Neural cell (in vitro differentiated cells): ENCODE measurements at regions not wholly inside any gene's neighbourhood (a gene's known extent, or its start where the extent isn't known, plus 50 kb on each side); places are given as distances from the start of the nearest gene placed in this dataset.

Experiments used
- H2AFZ ChIP-seq: fragments of 200-600, 300-800 bp; sonication (generic), shearing (Covaris generic); 2 replicates; pipeline ENCODE4 v1.6.0; 2014; ENCODE audit warnings: low read depth, mild to moderate bottlenecking, antibody characterized with exemption, low read length, moderate library complexity
- H3F3A ChIP-seq: fragments of 200-600 bp; shearing (Covaris generic); 2 replicates; pipeline ENCODE4 v1.6.1; 2016; ENCODE audit warnings: mild to moderate bottlenecking, moderate library complexity, mixed read lengths, antibody characterized with exemption, low read length; ENCODE audit not compliant: insufficient read depth, poor library complexity, severe bottlenecking
- H3K27ac ChIP-seq: fragments of 200-600, 300-800 bp; sonication (generic), shearing (Covaris generic); 2 replicates; pipeline ENCODE4 v1.5.1; 2014; ENCODE audit warnings: mild to moderate bottlenecking, low read length, moderate library complexity
- H3K27me3 ChIP-seq: fragments of 300-800, 200-600 bp; sonication (generic), shearing (Covaris generic); 2 replicates; pipeline ENCODE4 v1.6.0; 2014; ENCODE audit warnings: mild to moderate bottlenecking, low read depth, low read length, moderate library complexity; ENCODE audit not compliant: insufficient read depth
- H3K36me3 ChIP-seq: fragments of 300-800, 200-600 bp; sonication (generic), shearing (Covaris generic); 2 replicates; pipeline ENCODE4 v1.5.1; 2014; ENCODE audit warnings: mild to moderate bottlenecking, antibody characterized with exemption, low read length, moderate library complexity; ENCODE audit not compliant: insufficient read depth
- H3K4me2 ChIP-seq: fragments of 300-800, 200-600 bp; sonication (generic), shearing (Covaris generic); 2 replicates; pipeline ENCODE4 v1.6.0; 2014; ENCODE audit warnings: mild to moderate bottlenecking, low read length
- H3K4me3 ChIP-seq: fragments of 300-800, 200-600 bp; sonication (generic), shearing (Covaris generic); 2 replicates; pipeline ENCODE4 v1.5.1; 2014; ENCODE audit warnings: mild to moderate bottlenecking, low read length, moderate library complexity
- H3K79me2 ChIP-seq: fragments of 200-600 bp; shearing (Covaris generic); replicated peaks from 2 replicates; pipeline ENCODE4 v1.6.0; 2014; ENCODE audit warnings: mild to moderate bottlenecking, low read length, moderate library complexity; ENCODE audit not compliant: insufficient read depth
- H3K9ac ChIP-seq: fragments of 300-800, 200-600 bp; sonication (generic), shearing (Covaris generic); 2 replicates; pipeline ENCODE4 v1.6.1; 2016; ENCODE audit warnings: mild to moderate bottlenecking, low read length, mixed read lengths
- H3K9me2 ChIP-seq: fragments of 200-600 bp; shearing (Covaris generic); 2 replicates; pipeline ENCODE4 v1.6.1; 2016; ENCODE audit warnings: mild to moderate bottlenecking, low read length, mixed read lengths; ENCODE audit not compliant: insufficient read depth
- H3K9me3 ChIP-seq: fragments of 200-600, 300-800 bp; sonication (generic), shearing (Covaris generic); 2 replicates; pipeline ENCODE4 v1.6.1; 2016; ENCODE audit warnings: mild to moderate bottlenecking, mixed run types, low read length, moderate library complexity, mixed read lengths
- H4K20me1 ChIP-seq: fragments of 200-600 bp; shearing (Covaris generic); 2 replicates; pipeline ENCODE4 v1.6.1; 2016; ENCODE audit warnings: mild to moderate bottlenecking, mixed run types; ENCODE audit not compliant: insufficient read depth
- CTCF ChIP-seq: fragments of 450-650 bp; IDR thresholded peaks from 2 replicates; pipeline ENCODE4 v1.5.1; 2014; ENCODE audit warnings: antibody characterized with exemption, mild to moderate bottlenecking, moderate library complexity; ENCODE audit not compliant: poor library complexity, severe bottlenecking
- EP300 ChIP-seq: fragments of 450-650 bp; conservative IDR thresholded peaks from 2 replicates; pipeline ENCODE4 v1.6.1; 2014; ENCODE audit warnings: antibody characterized with exemption, mild to moderate bottlenecking, moderate library complexity; ENCODE audit not compliant: poor library complexity, severe bottlenecking
- EZH2 ChIP-seq: fragments of 200-600, 300-800 bp; shearing (Covaris generic), sonication (generic); IDR thresholded peaks from 2 replicates; pipeline ENCODE4 v1.6.1; 2014; ENCODE audit warnings: antibody characterized with exemption, low read length, borderline replicate concordance, mild to moderate bottlenecking; ENCODE audit not compliant: insufficient read depth, poor library complexity, severe bottlenecking
- MXI1 ChIP-seq: fragments of 450-650 bp; conservative IDR thresholded peaks from 2 replicates; pipeline ENCODE4 v1.6.1; 2014; ENCODE audit warnings: antibody characterized with exemption, mild to moderate bottlenecking; ENCODE audit not compliant: poor library complexity, severe bottlenecking
- POLR2AphosphoS5 ChIP-seq: IDR thresholded peaks from 2 replicates; pipeline ENCODE4 v1.6.1; 2012
- RAD21 ChIP-seq: fragments of 450-650 bp; conservative IDR thresholded peaks from 2 replicates; pipeline ENCODE4 v1.6.1; 2014; ENCODE audit warnings: antibody characterized with exemption, mild to moderate bottlenecking, moderate library complexity
- REST ChIP-seq: IDR thresholded peaks from 2 replicates; pipeline ENCODE4 v1.6.1; 2012; ENCODE audit warnings: borderline replicate concordance
- SMC3 ChIP-seq: fragments of 450-650 bp; conservative IDR thresholded peaks from 2 replicates; pipeline ENCODE4 v1.6.1; 2014; ENCODE audit warnings: antibody characterized with exemption, mild to moderate bottlenecking, moderate library complexity; ENCODE audit not compliant: poor library complexity
- TAF1 ChIP-seq: IDR thresholded peaks from 2 replicates; pipeline ENCODE4 v1.6.1; 2012; ENCODE audit warnings: low read depth

GRCh38 chr9:28853477-28853876 lies 1280.2 kb upstream of the C9orf72 start:
- H3K4me2 ChIP-seq = no peak overlapping the region
- H3K36me3 ChIP-seq = no peaks in the 10 kb centered on the region
- H3F3A ChIP-seq = no peaks in the 10 kb centered on the region
- H2AFZ ChIP-seq = no peak overlapping the region
- no peaks in the 10 kb centered on the region for H3K9me3 ChIP-seq
- no peaks in the 10 kb centered on the region for H4K20me1 ChIP-seq
- H3K27me3 ChIP-seq = no peaks in the 10 kb centered on the region
- TF ChIP-seq RAD21 = no peak
- TF ChIP-seq EP300 = no peak
- TF ChIP-seq REST = no peak
- no peak for TF ChIP-seq EZH2
- TF ChIP-seq MXI1 = no peak
- TF ChIP-seq CTCF = no peak
- no peak for TF ChIP-seq SMC3
- no peak for TF ChIP-seq POLR2AphosphoS5
- TF ChIP-seq TAF1 = no peak
- no peak overlapping the region for H3K27ac ChIP-seq
- no peaks in the 10 kb centered on the region for H3K79me2 ChIP-seq
- no peak overlapping the region for H3K9ac ChIP-seq
- no peak overlapping the region for H3K4me3 ChIP-seq
- H3K9me2 ChIP-seq = no peaks in the 10 kb centered on the region

GRCh38 chr9:28866951-28867350 lies 1293.7 kb upstream of the C9orf72 start:
- no peaks in the 10 kb centered on the region for H3K79me2 ChIP-seq
- H3K27me3 ChIP-seq = no peaks in the 10 kb centered on the region
- H3K4me2 ChIP-seq = no peak overlapping the region
- no peak for TF ChIP-seq POLR2AphosphoS5
- no peak for TF ChIP-seq REST
- no peak for TF ChIP-seq TAF1
- TF ChIP-seq EZH2 = no peak
- no peak for TF ChIP-seq SMC3
- no peaks in the 10 kb centered on the region for H3K9me3 ChIP-seq
- no peaks in the 10 kb centered on the region for H3F3A ChIP-seq
- H2AFZ ChIP-seq = no peak overlapping the region
- no peak overlapping the region for H3K9ac ChIP-seq
- no peaks in the 10 kb centered on the region for H3K36me3 ChIP-seq
- H3K4me3 ChIP-seq = no peak overlapping the region
- peak overlapping the region; percentile 11 for H3K27ac ChIP-seq
- no peaks in the 10 kb centered on the region for H3K9me2 ChIP-seq
- no peaks in the 10 kb centered on the region for H4K20me1 ChIP-seq
